GM21526 (cell line): ENCODE measurements at regions not wholly inside any gene's neighbourhood (a gene's known extent, or its start where the extent isn't known, plus 50 kb on each side); places are given as distances from the start of the nearest gene placed in this dataset.
"Not testable (repeated sequence)": the region's sequence is repeated elsewhere in the genome, so short reads cannot be mapped to it uniquely, and the experiment has no call there.

Experiments
- ATAC-seq: cut with Tn5 transposase; IDR thresholded peaks from one replicate; pipeline ENCODE4 v1.9.1; 2021; ENCODE audit warnings: moderate library complexity; ENCODE audit not compliant: unreplicated experiment, low FRiP score

GRCh38 chr7:24428676-24429075 is 144.6 kb upstream of the PALS2 start:
- ATAC-seq, result no peak

- ATAC-seq, result no peak
Measured at GRCh38 chr7:24432677-24433076, 140.6 kb upstream of the PALS2 start.

- ATAC-seq, result no peak
Measured at GRCh38 chr7:24434972-24435371, 138.3 kb upstream of the PALS2 start.

DNA sequence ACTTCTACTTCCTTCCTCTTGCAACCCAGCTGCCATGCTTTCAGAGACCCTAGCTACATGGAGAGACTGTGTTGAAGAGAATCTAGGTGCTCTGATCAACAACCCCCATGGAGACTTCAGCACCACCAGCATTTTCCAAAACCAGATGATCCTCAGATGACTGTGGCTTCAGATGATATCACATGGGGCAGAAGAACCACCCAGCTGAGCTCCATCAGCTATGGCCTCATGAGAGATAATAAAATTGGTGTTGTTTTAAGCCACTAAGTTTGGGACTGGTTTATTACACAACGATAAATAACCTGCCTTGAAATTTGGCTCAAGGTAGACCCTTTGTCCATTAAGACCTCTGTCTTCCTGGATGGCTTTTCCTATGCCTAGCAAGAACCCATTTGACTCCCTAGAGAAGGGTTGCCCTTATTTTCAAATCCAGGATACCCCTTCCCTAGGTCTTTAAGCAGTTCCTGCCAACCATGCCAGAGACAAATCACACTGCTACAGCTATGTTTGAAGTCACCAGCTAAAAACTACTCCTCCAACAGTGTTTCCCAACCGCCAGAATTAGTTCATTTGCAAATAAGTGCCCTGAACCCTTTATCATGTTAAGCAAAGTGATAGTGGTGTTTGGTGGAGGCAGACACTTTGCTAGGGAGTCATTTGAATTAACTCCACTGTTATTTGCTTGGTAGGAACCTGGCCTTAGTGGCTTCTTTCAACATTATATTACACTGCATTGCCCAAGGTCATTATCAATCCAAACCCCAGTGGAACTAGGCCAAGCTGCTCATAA is 136.9 kb upstream of the PALS2 start:
- ATAC-seq, result no peak

DNA sequence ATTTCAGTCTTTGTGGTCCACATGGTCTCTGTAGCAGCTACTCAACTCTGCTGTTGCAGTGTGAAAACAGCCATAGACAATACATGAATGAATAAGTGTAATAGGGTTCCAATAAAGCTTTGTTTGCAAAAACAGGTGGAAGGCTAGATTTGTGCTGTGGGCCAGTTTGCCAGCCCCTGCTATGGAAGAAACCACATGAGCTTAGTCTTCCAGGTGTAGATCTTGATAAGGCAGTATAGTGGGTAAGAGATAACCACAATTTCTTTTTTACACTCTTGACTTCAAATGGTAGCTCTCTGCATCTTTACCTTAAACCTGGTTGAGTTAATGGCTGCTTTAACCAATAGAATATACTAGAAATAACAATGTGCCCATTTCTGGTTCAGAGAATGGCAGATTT is 135.0 kb upstream of the PALS2 start:
- ATAC-seq, result no peak

DNA sequence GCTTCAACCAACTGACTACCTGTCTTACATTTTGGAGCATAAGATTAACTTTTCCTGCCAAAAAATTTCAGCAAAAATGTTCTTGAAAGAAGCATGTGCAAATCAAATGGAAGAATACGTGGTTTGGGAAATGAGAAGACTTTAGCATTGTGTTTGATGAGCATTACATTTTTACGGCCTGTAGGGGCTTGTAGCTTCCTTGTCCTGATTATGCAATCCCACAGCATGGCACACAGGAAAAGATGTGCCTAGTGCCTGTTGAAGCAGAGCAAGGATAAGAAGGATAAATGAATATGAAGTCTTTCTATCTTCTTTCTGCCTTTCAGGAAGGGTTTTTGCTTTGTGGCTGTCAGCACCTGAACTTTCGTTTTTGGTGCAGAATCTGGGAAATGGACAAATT is 134.1 kb upstream of the PALS2 start:
- ATAC-seq, result not testable (repeated sequence)

- no peak for ATAC-seq
Measured at GRCh38 chr7:24440892-24441291, 132.4 kb upstream of the PALS2 start.

DNA sequence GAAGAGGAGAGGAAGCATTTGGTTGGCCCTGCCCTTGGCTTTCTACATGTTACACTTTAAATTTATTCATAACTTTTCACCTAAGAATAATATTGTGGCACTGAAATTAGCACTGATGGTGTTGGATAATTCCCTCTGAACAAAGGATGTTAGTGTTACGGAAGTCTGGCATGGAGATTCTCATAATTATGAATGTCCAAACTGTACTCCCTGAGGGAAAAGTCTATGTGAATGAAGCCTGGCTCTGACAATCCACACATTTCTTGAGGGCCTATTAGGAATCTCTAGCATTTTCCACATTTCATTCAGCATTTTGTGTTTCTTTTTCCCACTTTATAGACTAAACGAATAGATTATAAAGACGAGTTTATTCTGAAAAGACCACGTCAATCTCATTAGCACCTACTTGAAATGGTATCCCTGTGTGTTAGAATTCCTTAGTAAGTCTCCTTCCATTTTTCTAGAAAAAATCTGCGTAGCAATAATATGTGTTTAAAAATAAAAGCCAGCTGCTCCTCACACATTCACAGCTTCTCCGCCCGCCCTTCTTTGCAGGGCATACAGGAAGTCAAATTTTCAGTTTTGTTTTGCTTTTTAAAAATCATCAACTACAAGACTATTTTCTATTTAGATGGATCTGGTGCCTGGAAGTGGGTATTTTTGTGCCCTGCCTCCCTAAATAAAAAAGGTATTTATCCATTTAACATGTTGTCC is 131.8 kb upstream of the PALS2 start:
- peak; percentile 63 for ATAC-seq

- no peak for ATAC-seq
Measured at GRCh38 chr7:24442170-24442777, 131.0 kb upstream of the PALS2 start.

- ATAC-seq, result no peak
Measured at GRCh38 chr7:24444666-24445440, 128.4 kb upstream of the PALS2 start.

GRCh38 chr7:24448038-24448437 is 125.2 kb upstream of the PALS2 start:
- ATAC-seq, result no peak

DNA sequence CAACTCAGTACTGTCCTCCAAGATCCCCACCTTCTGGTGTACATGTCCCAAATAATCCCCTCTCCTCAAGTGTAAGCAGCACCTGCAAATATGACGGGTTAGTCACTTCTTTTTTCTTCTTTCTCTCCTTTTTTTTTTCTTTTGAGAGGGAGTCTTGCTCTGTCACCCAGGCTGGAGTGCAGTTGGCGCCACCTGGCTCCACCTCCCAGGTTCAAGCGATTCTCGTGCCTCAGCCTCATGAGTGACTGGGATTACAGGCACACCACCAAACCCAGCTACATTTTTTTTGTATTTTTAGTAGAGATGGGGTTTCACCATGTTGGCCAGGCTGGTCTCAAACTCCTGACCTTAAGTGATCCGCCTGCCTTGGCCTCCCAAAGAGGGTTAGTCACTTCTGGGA is 123.8 kb upstream of the PALS2 start:
- not testable (repeated sequence) for ATAC-seq

DNA sequence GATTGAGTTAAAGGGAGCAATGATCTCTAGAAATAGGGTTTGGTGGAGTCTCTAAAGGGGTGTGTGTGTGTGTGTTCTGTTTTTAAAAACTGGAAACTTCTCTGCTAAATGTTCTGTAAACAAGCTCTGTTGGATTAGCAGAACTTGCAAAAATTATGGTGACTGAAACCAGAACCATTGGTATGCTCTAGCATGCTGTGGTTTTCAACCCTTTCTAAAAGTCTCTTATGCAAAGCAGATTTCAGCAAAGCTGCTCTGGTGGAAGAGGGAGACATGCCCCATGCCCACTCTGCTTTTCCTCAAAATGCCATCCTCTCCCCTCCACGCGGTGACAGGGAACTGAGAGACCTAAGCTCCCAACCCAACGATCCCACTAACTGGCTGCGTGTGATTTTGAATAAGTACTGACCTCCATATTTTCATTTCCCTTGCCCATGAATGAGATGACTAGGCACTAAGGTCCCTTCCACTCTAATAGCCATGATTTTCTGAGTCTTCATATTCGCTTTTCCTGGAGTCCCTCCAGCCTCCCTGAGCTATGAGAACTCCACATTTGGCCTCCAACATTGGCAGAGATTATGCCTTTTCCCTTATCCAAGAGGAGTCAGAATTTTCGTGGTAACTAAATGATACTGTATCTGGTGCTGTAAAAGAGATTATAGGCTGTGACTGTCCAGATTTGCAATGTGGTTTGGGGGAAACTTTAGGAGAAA is 117.3 kb upstream of the PALS2 start:
- peak; percentile 85 for ATAC-seq

GRCh38 chr7:24456526-24457218 is 116.6 kb upstream of the PALS2 start:
- no peak for ATAC-seq

DNA sequence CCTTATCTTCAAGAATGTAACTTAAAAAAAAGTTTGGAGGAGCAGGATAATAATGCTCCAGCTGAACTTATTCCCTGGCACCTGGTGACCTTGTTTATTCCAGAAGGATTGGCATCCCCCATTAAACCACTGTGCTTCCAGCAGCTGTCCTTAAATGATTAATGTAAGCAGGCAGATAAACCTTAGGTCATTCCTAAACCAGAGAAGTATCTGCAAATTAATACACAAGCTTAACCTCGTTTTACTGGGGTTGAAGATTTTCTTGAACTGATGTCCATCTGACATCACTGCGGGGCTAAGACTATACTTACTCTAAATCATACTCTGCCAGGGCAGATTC is 116.1 kb upstream of the PALS2 start:
- ATAC-seq, result no peak

GRCh38 chr7:24462117-24462516 is 111.1 kb upstream of the PALS2 start:
- no peak for ATAC-seq

DNA sequence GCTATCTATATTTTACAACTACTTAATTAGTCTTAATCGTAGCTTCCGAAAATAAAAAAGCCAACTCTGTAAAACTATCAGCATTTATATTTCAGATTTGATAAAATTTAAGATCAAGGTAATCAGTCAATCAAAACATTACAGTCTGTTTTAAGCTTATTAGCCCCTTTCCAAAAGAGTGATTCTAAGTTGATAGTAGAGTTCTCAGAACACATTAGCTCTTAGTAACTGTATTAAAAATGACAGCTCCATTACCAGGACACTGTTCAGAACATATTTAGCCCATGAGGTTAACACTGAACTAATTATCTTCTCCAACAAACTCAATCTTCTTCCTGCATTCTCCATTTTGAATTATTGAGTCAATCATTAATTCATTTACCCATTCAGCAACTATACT is 110.3 kb upstream of the PALS2 start:
- ATAC-seq, result no peak

DNA sequence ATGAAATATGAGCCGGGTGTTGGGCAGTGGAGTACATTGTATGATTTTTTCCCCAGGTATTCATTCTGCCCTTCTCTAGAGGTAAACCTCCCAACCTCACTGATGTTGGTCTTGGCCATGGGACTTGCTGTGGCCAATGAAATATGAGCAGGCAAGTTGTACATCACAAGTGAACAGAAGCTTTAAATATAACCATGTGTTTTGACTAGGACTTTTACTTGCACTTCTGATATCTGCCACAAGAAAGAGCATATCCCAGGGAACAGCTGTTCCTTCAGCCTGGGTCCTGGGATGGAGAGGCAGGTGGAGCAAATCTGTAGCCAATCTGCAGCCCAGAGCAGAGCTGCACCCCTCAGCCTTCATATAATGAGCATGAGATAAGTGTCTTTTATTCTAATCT is 109.8 kb upstream of the PALS2 start:
- ATAC-seq, result no peak

DNA sequence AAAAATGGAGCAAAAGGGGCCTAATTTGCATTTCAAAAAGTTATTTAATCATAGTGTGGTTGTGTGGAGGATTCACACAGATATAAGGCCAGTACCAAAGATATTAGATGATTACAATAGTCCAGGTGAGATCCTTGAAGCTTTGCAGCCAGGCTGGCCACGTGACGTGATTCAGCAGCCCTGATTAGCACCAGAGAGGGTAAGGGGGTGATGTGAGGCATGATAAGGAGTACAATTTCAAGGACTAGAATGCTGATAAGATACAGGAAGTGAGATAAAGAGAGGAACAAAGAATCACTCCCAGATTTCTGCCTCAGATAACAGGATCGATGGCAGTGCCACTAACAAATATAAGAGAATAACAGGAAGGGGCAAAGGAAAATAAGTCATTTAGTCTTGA is 108.4 kb upstream of the PALS2 start:
- no peak for ATAC-seq
